Neuronal stem cell (in vitro differentiated cells): ENCODE measurements at regions not wholly inside any gene's neighbourhood (a gene's known extent, or its start where the extent isn't known, plus 50 kb on each side); places are given as distances from the start of the nearest gene placed in this dataset.

Experiments
- DNase-seq: peaks from one replicate; pipeline ENCODE4 v3.0.0-alpha.2; 2013; ENCODE audit warnings: low spot score
- H2AFZ ChIP-seq: one replicate; pipeline ENCODE4 v1.6.1; 2013; ENCODE audit warnings: mild to moderate bottlenecking, low read length, inconsistent platforms
- H2AK5ac ChIP-seq: 2 replicates; pipeline ENCODE4 v1.6.1; 2013; ENCODE audit warnings: low read depth, mild to moderate bottlenecking, inconsistent platforms, low read length, moderate library complexity, mixed read lengths
- H2BK120ac ChIP-seq: 2 replicates; pipeline ENCODE4 v1.6.1; 2013; ENCODE audit warnings: low read depth, mild to moderate bottlenecking, inconsistent platforms, low read length, moderate library complexity, mixed read lengths
- H2BK12ac ChIP-seq: one replicate; pipeline ENCODE4 v1.6.1; 2013; ENCODE audit warnings: low read length, inconsistent platforms
- H2BK15ac ChIP-seq: 2 replicates; pipeline ENCODE4 v1.6.1; 2013; ENCODE audit warnings: mild to moderate bottlenecking, low read length, inconsistent platforms, mixed read lengths
- H2BK5ac ChIP-seq: one replicate; pipeline ENCODE4 v1.6.1; 2013; ENCODE audit warnings: inconsistent platforms, mild to moderate bottlenecking, low read length, moderate library complexity
- H3K14ac ChIP-seq: one replicate; pipeline ENCODE4 v1.6.1; 2013; ENCODE audit warnings: low read length, inconsistent platforms
- H3K18ac ChIP-seq: 2 replicates; pipeline ENCODE4 v1.6.1; 2013; ENCODE audit warnings: low read length, inconsistent platforms
- H3K23ac ChIP-seq: 2 replicates; pipeline ENCODE4 v1.6.1; 2013; ENCODE audit warnings: low read depth, mild to moderate bottlenecking, mixed read lengths, low read length, inconsistent platforms; ENCODE audit not compliant: poor library complexity
- H3K27ac ChIP-seq: replicated peaks from 3 replicates; pipeline ENCODE4 v1.5.1; 2013; ENCODE audit warnings: low read length, inconsistent platforms
- H3K27me3 ChIP-seq, 3 experiments: 2 replicates each; pipeline ENCODE4 v1.6.1; 2013; ENCODE audit warnings: low read length in 3 of 3, mild to moderate bottlenecking in 2 of 3, inconsistent platforms in 1 of 3, low read depth in 1 of 3, mixed read lengths in 1 of 3, moderate library complexity in 1 of 3; ENCODE audit not compliant: control insufficient read depth in 3 of 3, insufficient read depth in 3 of 3
- H3K36me3 ChIP-seq, 2 donors: replicated peaks in 1 of 2; 2 replicates each; pipeline ENCODE4 v1.6.1; 2013; ENCODE audit warnings: low read length in 2 of 2; ENCODE audit not compliant: control insufficient read depth in 2 of 2, insufficient read depth in 2 of 2
- H3K4ac ChIP-seq: 2 replicates; pipeline ENCODE4 v1.6.1; 2013; ENCODE audit warnings: inconsistent platforms, mild to moderate bottlenecking, low read length, moderate library complexity
- H3K4me1 ChIP-seq, 2 donors: 1 replicate in 1 of 2; 2 replicates in 1 of 2; pipeline ENCODE4 v1.6.1; 2013; ENCODE audit warnings: low read length in 2 of 2, low read depth in 1 of 2; ENCODE audit not compliant: control insufficient read depth in 2 of 2, insufficient read depth in 1 of 2
- H3K4me2 ChIP-seq: one replicate; pipeline ENCODE4 v1.6.1; 2013; ENCODE audit warnings: mild to moderate bottlenecking, low read length, inconsistent platforms; ENCODE audit not compliant: insufficient read depth, poor library complexity, severe bottlenecking
- H3K4me3 ChIP-seq, 2 donors: 2 replicates each; pipeline ENCODE4 v1.5.1; 2013; ENCODE audit warnings: low read length in 2 of 2, mild to moderate bottlenecking in 2 of 2, inconsistent platforms in 1 of 2, moderate library complexity in 1 of 2
- H3K79me1 ChIP-seq: one replicate; pipeline ENCODE4 v1.6.1; 2013; ENCODE audit warnings: low read depth, mild to moderate bottlenecking, inconsistent platforms, low read length, moderate library complexity
- H3K9ac ChIP-seq: one replicate; pipeline ENCODE4 v1.6.1; 2013; ENCODE audit warnings: mild to moderate bottlenecking, low read depth, low read length, inconsistent platforms; ENCODE audit not compliant: poor library complexity
- H3K9me3 ChIP-seq, 2 donors: replicated peaks in 1 of 2; 2 replicates each; pipeline versions ENCODE3 to v1.6.1; 2013; ENCODE audit warnings: low read length in 2 of 2, mild to moderate bottlenecking in 2 of 2, inconsistent platforms in 1 of 2, low read depth in 1 of 2, mixed read lengths in 1 of 2, moderate library complexity in 1 of 2; ENCODE audit not compliant: control insufficient read depth in 2 of 2, insufficient read depth in 1 of 2
- H4K8ac ChIP-seq: one replicate; pipeline ENCODE4 v1.6.1; 2013; ENCODE audit warnings: low read depth, mild to moderate bottlenecking, inconsistent platforms, low read length, moderate library complexity
- H4K91ac ChIP-seq: one replicate; pipeline ENCODE4 v1.6.1; 2013; ENCODE audit warnings: low read length, low read depth, mild to moderate bottlenecking, inconsistent platforms; ENCODE audit not compliant: poor library complexity
- WGBS, 2 donors: extraction: QIAGEN DNeasy Blood & Tissue Kit; methylation state at CpG; one replicate each; pipeline ENCODE4 v1.1.7; 2013; ENCODE audit warnings: missing lambda C conversion rate in 2 of 2, mixed read lengths in 1 of 2; ENCODE audit not compliant: insufficient read length in 2 of 2, insufficient replicate concordance in 1 of 2; ENCODE audit errors: extremely low coverage in 2 of 2; 5-methylcytosine and 5-hydroxymethylcytosine counted together

GRCh38 chr10:29102636-29103035, 186.2 kb upstream of the LYZL1 start:
- Histone ChIP-seq H2AFZ (no peak overlapping the region), H3K4ac (no peak overlapping the region), H3K4me1 (peaks cover 0 to 2% of the 10 kb centered on the region in 2 donors), H3K36me3 (no peaks in the 10 kb centered on the region), H2BK5ac (no peak overlapping the region), H3K4me3 (no peak overlapping the region), H3K27ac (no peak overlapping the region), H3K14ac (no peak overlapping the region), H3K9ac (no peak overlapping the region), H2BK12ac (no peak overlapping the region), H4K8ac (no peak overlapping the region), H2AK5ac (no peak overlapping the region), H3K4me2 (no peak overlapping the region), H2BK15ac (no peak overlapping the region), H4K91ac (no peak overlapping the region), H3K27me3 (no peaks in the 10 kb centered on the region), H2BK120ac (no peak overlapping the region), H3K79me1 (no peaks in the 10 kb centered on the region), H3K23ac (no peak overlapping the region), H3K18ac (no peak overlapping the region), H3K9me3 (no peaks in the 10 kb centered on the region)
- no CpG with 5 or more reads among the region's 3 CpGs for WGBS, 2 donors
- no peak for DNase-seq

GRCh38 chr10:29104661-29105399, 184.0 kb upstream of the LYZL1 start:
- Histone ChIP-seq H2BK12ac (no peak overlapping the region), H2BK120ac (no peak overlapping the region), H3K18ac (no peak overlapping the region), H2AK5ac (no peak overlapping the region), H4K91ac (no peak overlapping the region), H3K27me3 (no peaks in the 10 kb centered on the region), H3K9me3 (no peaks in the 10 kb centered on the region), H3K27ac (no peak overlapping the region), H3K4ac (no peak overlapping the region), H2BK5ac (no peak overlapping the region), H3K4me1 (peaks cover 0 to 2% of the 10 kb centered on the region in 2 donors), H2BK15ac (no peak overlapping the region), H3K9ac (no peak overlapping the region), H3K4me3 (no peak overlapping the region), H4K8ac (no peak overlapping the region), H3K4me2 (no peak overlapping the region), H3K36me3 (no peaks in the 10 kb centered on the region), H3K23ac (no peak overlapping the region), H3K14ac (no peak overlapping the region), H3K79me1 (no peaks in the 10 kb centered on the region), H2AFZ (no peak overlapping the region)
- no peak for DNase-seq
- WGBS, 2 donors, result no CpG with 5 or more reads among the region's 7 CpGs

GRCh38 chr10:29105516-29106215, 183.2 kb upstream of the LYZL1 start:
- Histone ChIP-seq H3K14ac (no peak overlapping the region), H2BK12ac (no peak overlapping the region), H3K18ac (no peak overlapping the region), H3K27me3 (no peaks in the 10 kb centered on the region), H2BK15ac (no peak overlapping the region), H3K36me3 (no peaks in the 10 kb centered on the region), H3K23ac (no peak overlapping the region), H4K91ac (no peak overlapping the region), H3K4me3 (no peak overlapping the region), H3K4me1 (peaks cover 0 to 2% of the 10 kb centered on the region in 2 donors), H3K27ac (no peak overlapping the region), H3K9me3 (no peaks in the 10 kb centered on the region), H4K8ac (no peak overlapping the region), H3K4ac (no peak overlapping the region), H2BK120ac (no peak overlapping the region), H3K9ac (no peak overlapping the region), H3K4me2 (no peak overlapping the region), H2AFZ (no peak overlapping the region), H2AK5ac (no peak overlapping the region), H3K79me1 (no peaks in the 10 kb centered on the region), H2BK5ac (no peak overlapping the region)
- no peak for DNase-seq
- WGBS, 2 donors, result no CpG with 5 or more reads among the region's 4 CpGs

- H2BK5ac ChIP-seq, result no peak overlapping the region
- H2BK120ac ChIP-seq, result no peak overlapping the region
- no peak overlapping the region for H3K18ac ChIP-seq
- no peaks in the 10 kb centered on the region for H3K9me3 ChIP-seq
- no peak overlapping the region for H3K4me2 ChIP-seq
- H2BK15ac ChIP-seq, result no peak overlapping the region
- H3K27me3 ChIP-seq, result no peaks in the 10 kb centered on the region
- no peaks in the 10 kb centered on the region for H3K36me3 ChIP-seq
- no peak overlapping the region for H2AK5ac ChIP-seq
- no peak overlapping the region for H2BK12ac ChIP-seq
- H3K4me1 ChIP-seq, result no peaks in the 10 kb centered on the region
- no peak overlapping the region for H4K91ac ChIP-seq
- H3K23ac ChIP-seq, result no peak overlapping the region
- H3K27ac ChIP-seq, result no peak overlapping the region
- no peak overlapping the region for H2AFZ ChIP-seq
- no peak overlapping the region for H3K9ac ChIP-seq
- no peaks in the 10 kb centered on the region for H3K79me1 ChIP-seq
- H4K8ac ChIP-seq, result no peak overlapping the region
- no peak overlapping the region for H3K4ac ChIP-seq
- no peak overlapping the region for H3K14ac ChIP-seq
- WGBS, 2 donors, result no CpG with 5 or more reads among the region's 4 CpGs
- DNase-seq, result no peak
- H3K4me3 ChIP-seq, result no peak overlapping the region
These were observed 182.6 kb upstream of the LYZL1 start for GRCh38 chr10:29106287-29106686.
